HEK293T (cell line): ENCODE measurements at regions not wholly inside any gene's neighbourhood (a gene's known extent, or its start where the extent isn't known, plus 50 kb on each side); places are given as distances from the start of the nearest gene placed in this dataset.

ENCODE experiments used
- CTCF ChIA-PET: fragments of 350-600 bp; formaldehyde crosslinking; extraction: SDS; loops from one replicate; lab custom pipeline; 2021; ENCODE audit warnings: antibody characterized with exemption, inconsistent platforms; lab: Yijun Ruan, JAX
- POLR2A ChIA-PET: fragments of 350-600 bp; formaldehyde crosslinking; extraction: SDS; loops from one replicate; lab custom pipeline; 2020; ENCODE audit warnings: antibody characterized with exemption, inconsistent platforms; lab: Yijun Ruan, JAX
- DNase-seq: peaks from one replicate; pipeline ENCODE4 v3.0.0; 2012; ENCODE audit warnings: mixed read lengths; ENCODE audit errors: extremely low spot score
- ARNT ChIP-seq: fragments of 450-650 bp; IDR thresholded peaks from 2 replicates; pipeline ENCODE4 v1.6.1; 2017; ENCODE audit warnings: mild to moderate bottlenecking
- BHLHE40 ChIP-seq: fragments of 450-650 bp; IDR thresholded peaks from 2 replicates; pipeline ENCODE4 v1.6.1; 2016; ENCODE audit warnings: mild to moderate bottlenecking, moderate library complexity, borderline replicate concordance
- CTBP1 ChIP-seq: fragments of 450-650 bp; IDR thresholded peaks from 2 replicates; pipeline ENCODE4 v1.6.1; 2016; ENCODE audit warnings: borderline replicate concordance
- ELF4 ChIP-seq: fragments of 450-650 bp; IDR thresholded peaks from 2 replicates; pipeline ENCODE4 v1.6.1; 2017; ENCODE audit warnings: antibody characterized with exemption
- FOXA1 ChIP-seq: fragments of 450-650 bp; IDR thresholded peaks from 2 replicates; pipeline ENCODE4 v1.6.1; 2016; ENCODE audit warnings: mild to moderate bottlenecking
- FOXK2 ChIP-seq: fragments of 450-650 bp; IDR thresholded peaks from 2 replicates; pipeline ENCODE4 v1.6.1; 2016; ENCODE audit warnings: mild to moderate bottlenecking
- FOXM1 ChIP-seq: fragments of 450-650 bp; IDR thresholded peaks from 2 replicates; pipeline ENCODE4 v1.6.1; 2017; ENCODE audit warnings: mild to moderate bottlenecking, borderline replicate concordance
- HDGF ChIP-seq: fragments of 450-650 bp; IDR thresholded peaks from 2 replicates; pipeline ENCODE4 v1.6.1; 2017; ENCODE audit warnings: antibody characterized with exemption, borderline replicate concordance
- L3MBTL2 ChIP-seq: fragments of 450-650 bp; conservative IDR thresholded peaks from 2 replicates; pipeline ENCODE4 v1.6.1; 2016; ENCODE audit warnings: mild to moderate bottlenecking
- LEF1 ChIP-seq: fragments of 450-650 bp; IDR thresholded peaks from 2 replicates; pipeline ENCODE4 v1.6.1; 2017; ENCODE audit warnings: mild to moderate bottlenecking, borderline replicate concordance
- NFRKB ChIP-seq: fragments of 450-650 bp; IDR thresholded peaks from 2 replicates; pipeline ENCODE4 v1.6.1; 2016; ENCODE audit warnings: mild to moderate bottlenecking, moderate library complexity
- SP1 ChIP-seq: fragments of 450-650 bp; IDR thresholded peaks from 2 replicates; pipeline ENCODE4 v1.6.1; 2017
- SUZ12 ChIP-seq: fragments of 450-650 bp; IDR thresholded peaks from 2 replicates; pipeline ENCODE4 v1.6.1; 2016; ENCODE audit warnings: mild to moderate bottlenecking
- TARDBP ChIP-seq: fragments of 450-650 bp; IDR thresholded peaks from 2 replicates; pipeline ENCODE4 v1.6.1; 2016
- ZNF384 ChIP-seq: fragments of 450-650 bp; IDR thresholded peaks from 2 replicates; pipeline ENCODE4 v1.6.1; 2016
- TF ChIP-seq, protein P1 (sequence below): fragments of 450-650 bp; IDR thresholded peaks from 2 replicates; pipeline ENCODE4 v1.6.1; 2016

DNA sequence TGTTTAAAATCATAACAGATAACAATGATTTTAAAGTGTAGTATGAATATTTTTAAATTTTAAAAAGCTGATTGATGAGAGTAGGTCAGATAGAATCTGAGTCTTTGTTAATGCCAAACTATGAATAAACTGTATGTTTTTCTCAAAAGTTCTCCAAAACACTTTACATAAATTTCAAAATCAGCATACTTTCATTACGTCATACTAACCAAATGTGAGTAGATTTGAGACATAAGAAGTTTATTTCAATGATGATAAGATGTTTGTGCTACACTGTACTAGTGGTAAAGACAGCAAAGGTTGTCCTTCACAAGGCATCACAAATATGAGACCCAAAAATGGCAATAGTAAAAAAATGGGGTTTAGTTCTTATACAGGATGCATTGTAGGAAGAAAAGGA, 1342.9 kb downstream of the SI start:
- CTCF ChIA-PET, result no interaction called here
- DNase-seq, result no peak
- POLR2A ChIA-PET, result no interaction called here
- TF ChIP-seq BHLHE40 (no peak), ZNF384 (no peak), LEF1 (no peak)

DNA sequence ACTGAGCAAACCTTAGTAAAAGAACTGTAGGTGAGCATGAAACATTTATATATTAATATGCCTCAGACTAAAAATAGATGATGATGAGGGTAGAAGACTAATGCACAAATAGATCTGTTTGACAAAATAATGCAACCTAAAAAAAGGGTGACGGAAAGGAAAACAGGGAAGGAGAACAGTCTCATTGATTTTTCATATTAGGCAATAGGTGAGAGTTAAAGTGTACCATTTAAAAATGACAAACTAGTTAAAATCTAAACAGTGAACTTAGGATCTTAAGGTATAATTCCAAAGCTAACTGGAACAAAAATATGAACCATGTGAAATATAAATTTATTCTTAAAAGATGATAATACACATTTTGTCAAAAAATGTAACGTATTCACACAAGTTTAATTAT, 1347.6 kb downstream of the SI start:
- ChIA-PET POLR2A (no interaction called here), CTCF (no interaction called here)
- no peak for DNase-seq
- TF ChIP-seq FOXA1 (no peak), ARNT (no peak), L3MBTL2 (no peak), CTBP1 (no peak)

DNA sequence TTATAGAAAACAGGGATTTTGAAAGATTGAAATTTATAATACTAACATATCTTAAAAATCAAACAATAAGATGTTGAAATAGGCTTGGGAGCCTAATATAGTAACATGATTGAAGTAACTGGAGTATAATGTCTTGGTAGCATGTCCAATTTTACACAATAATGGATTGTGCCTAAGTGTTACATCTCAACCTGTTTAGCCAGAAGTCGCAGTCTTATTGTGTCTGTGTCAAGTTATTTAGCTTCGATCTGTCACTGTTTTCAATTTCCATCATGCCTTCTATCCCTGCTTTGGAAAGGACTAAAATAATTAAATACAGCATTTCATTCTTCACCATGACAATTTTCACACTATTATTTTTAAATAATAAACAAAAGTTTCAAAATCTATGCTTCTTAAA, 1352.2 kb downstream of the SI start:
- ChIA-PET CTCF (no interaction called here), POLR2A (no interaction called here)
- TF ChIP-seq CTBP1 (no peak), FOXM1 (no peak), ELF4 (no peak)
- no peak for DNase-seq

DNA sequence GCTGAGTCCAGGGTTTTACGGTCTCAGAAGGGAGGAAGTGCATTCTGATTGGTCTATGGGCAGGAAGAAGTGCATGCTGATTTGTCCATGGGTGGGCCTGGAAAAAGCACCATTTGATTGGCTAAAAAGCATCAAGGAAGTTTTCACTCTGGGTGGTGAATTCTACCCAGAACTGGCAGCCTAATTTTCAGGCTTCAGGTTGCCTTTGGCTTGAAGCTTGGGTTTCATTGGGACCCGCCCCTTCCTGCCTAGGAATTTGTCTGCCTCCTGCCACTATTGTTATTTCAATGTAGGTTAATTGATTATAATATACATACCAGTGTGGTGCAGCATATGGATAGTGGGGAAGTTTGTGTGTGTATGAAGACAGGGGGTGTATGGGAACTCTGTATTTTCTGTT, 1355.9 kb downstream of the SI start:
- ChIA-PET POLR2A (no interaction called here), CTCF (no interaction called here)
- TF ChIP-seq CTBP1, result no peak
- TF ChIP-seq BHLHE40, result no peak
- TF ChIP-seq FOXM1, result no peak
- TF ChIP-seq, protein P1, sequence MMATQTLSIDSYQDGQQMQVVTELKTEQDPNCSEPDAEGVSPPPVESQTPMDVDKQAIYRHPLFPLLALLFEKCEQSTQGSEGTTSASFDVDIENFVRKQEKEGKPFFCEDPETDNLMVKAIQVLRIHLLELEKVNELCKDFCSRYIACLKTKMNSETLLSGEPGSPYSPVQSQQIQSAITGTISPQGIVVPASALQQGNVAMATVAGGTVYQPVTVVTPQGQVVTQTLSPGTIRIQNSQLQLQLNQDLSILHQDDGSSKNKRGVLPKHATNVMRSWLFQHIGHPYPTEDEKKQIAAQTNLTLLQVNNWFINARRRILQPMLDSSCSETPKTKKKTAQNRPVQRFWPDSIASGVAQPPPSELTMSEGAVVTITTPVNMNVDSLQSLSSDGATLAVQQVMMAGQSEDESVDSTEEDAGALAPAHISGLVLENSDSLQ, result no peak
- TF ChIP-seq ZNF384, result no peak
- TF ChIP-seq NFRKB, result no peak
- TF ChIP-seq ELF4, result no peak
- no peak for DNase-seq

DNA sequence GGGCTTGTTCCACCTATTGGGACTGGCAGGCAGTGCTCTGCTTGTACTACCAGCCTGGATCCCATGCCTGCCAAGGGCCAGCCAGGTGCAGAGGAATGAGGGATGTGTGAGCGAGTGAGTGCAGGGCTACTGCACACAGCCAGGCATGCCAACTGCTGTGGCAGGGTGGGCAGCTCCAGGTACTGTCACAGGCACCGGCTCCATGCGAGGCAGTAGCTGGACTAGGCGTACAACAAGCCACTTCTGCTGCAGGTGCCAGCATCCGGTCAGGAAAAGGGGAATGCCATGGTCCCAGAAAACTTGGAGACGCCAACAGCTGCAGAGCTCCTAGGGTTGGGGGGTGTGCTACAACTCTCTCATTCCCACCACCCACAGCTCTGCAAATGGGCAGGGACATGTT, 1356.7 kb downstream of the SI start:
- DNase-seq, result no peak
- no peak for TF ChIP-seq HDGF
- TF ChIP-seq ELF4, result no peak
- no peak for TF ChIP-seq ARNT
- TF ChIP-seq SP1, result no peak
- TF ChIP-seq, protein P1, result no peak
- TF ChIP-seq L3MBTL2, result no peak
- TF ChIP-seq FOXA1, result no peak
- no peak for TF ChIP-seq FOXM1
- TF ChIP-seq BHLHE40, result no peak
- TF ChIP-seq CTBP1, result no peak
- POLR2A ChIA-PET, result no interaction called here
- CTCF ChIA-PET, result no interaction called here

DNA sequence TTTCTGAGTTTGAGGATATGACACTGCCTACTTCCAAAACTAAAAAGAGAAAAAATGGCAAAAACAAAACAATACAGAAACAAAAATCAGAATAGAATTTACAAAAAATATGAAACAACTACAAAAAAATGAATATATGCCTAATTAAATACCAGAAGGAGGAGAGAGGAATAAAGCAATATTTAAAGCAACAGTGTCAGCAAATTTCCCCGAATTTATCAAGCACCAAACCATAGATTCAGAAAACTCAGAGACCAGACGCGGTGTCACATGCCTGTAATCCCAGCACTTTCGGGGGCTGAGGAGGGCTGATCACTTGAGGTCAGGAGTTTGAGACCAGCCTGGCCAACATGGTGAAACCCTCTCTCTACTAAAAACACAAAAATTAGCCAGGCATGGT, 1360.9 kb downstream of the SI start:
- no peak for TF ChIP-seq ARNT
- TF ChIP-seq CTBP1, result no peak
- TF ChIP-seq BHLHE40, result no peak
- no peak for TF ChIP-seq FOXA1
- no peak for TF ChIP-seq SUZ12
- no peak for TF ChIP-seq ZNF384
- no peak for TF ChIP-seq SP1
- TF ChIP-seq ELF4, result no peak
- TF ChIP-seq L3MBTL2, result no peak
- no peak for TF ChIP-seq FOXK2
- TF ChIP-seq FOXM1, result no peak
- no peak for TF ChIP-seq NFRKB
- TF ChIP-seq HDGF, result no peak
- no peak for TF ChIP-seq LEF1
- DNase-seq, result no peak
- ChIA-PET CTCF (no interaction called here), POLR2A (no interaction called here)

DNA sequence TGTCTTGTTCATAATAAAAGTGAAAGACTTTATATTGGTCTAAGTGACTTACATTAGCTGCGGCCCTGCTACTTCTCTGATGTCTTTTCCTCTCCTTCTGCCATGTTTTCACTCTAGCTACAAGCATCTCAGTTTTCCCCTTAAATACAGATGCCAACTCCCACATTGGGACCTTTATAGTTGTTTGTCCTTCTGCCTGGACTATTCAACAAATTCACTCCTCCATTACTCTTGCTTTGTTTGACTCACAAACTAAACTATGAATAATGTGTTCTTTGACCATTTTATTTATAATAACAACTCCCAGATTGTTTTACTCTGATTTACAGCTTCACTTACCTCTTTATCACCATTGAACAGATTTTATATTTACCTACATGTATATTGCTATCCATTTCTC, 1369.9 kb downstream of the SI start:
- TF ChIP-seq HDGF (no peak), NFRKB (no peak), ARNT (no peak), BHLHE40 (no peak), TARDBP (no peak), FOXK2 (no peak), FOXA1 (no peak), ELF4 (no peak), CTBP1 (no peak), SP1 (no peak), ZNF384 (no peak), SUZ12 (no peak)
- TF ChIP-seq, protein P1, result no peak
- CTCF ChIA-PET, result interaction anchor here (0.5 kb wide), 1 partner anchor 1962 kb away, joined by 6 read pairs; no protein-coding TSS in a partner anchor
- no peak for DNase-seq
- POLR2A ChIA-PET, result no interaction called here
